Left colon (tissue), 2 donors: ENCODE measurements at regions not wholly inside any gene's neighbourhood (a gene's known extent, or its start where the extent isn't known, plus 50 kb on each side); places are given as distances from the start of the nearest gene placed in this dataset.
A peak's percentile ranks its signal among the peaks of the same experiment; 100 is the strongest.
"Not testable (repeated sequence)": the region's sequence is repeated elsewhere in the genome, so short reads cannot be mapped to it uniquely, and the experiment has no call there.

Experiments
- ATAC-seq: fragments of 200-7000 bp; cut with Tn5 transposase; one replicate; pipeline ENCODE4 v1.9.1; 2020; ENCODE audit warnings: mild to moderate bottlenecking, moderate library complexity
- DNase-seq, 2 donors: peaks; one replicate each; pipeline ENCODE4 v3.0.0-alpha.2; 2020
- intact Hi-C, 2 donors: fragments of 100-400 bp; cut with DNase I in 1 of 2; cut with micrococcal nuclease in 1 of 2; formaldehyde crosslinking; loops; one replicate each; pipeline versions ENCODE4 v1.11.2 to v1.14.0; 2022; cut with DNase I, micrococcal nuclease
- donor health status: DM: no; HTN: no; CAD: no.
- donor health status: DM: yes; HTN: yes; CAD: no.

DNA sequence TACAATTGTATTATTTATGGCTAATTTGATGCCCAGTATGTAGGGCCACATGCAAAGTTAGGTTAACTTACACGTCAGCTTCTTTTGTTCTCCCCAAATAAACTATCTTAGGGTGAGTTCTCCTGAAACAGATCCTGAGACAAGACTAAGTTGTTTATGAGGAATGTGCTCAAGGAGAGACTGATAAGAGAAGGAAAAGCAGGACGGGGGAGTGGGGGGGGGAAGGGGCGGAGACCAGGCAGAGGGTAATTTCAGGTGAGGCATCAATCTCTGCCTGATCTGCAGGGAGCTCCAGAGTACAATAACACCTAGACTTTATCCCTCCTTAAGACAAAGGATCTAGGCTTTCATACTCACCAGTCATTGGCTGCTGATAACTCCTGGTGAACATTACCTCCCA lies 220.6 kb upstream of the BTBD3 start:
- intact Hi-C loops = no loop called here
- no peak for DNase-seq
- ATAC-seq = peak; percentile 42

DNA sequence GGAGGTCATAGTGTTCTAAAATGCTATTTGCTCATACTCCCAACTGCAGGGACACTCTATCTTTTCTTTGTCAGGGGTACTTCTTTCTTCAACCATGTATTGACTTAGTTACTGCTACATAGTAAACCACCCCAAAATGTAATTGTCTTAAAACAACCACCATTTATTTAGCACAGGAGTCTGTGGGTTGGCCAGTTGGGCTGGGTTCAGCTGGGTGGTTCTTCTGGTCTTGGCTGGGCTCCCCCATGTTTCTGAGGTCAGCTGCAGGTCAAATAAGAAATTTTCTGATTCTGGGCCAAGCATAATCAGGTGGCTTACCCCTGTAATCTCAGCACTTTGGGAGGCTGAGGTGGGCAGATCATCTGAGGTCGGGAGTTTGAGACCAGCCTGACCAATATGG lies 220.0 kb upstream of the BTBD3 start:
- intact Hi-C loops = no loop called here
- no peak for ATAC-seq
- DNase-seq = no peak

DNA sequence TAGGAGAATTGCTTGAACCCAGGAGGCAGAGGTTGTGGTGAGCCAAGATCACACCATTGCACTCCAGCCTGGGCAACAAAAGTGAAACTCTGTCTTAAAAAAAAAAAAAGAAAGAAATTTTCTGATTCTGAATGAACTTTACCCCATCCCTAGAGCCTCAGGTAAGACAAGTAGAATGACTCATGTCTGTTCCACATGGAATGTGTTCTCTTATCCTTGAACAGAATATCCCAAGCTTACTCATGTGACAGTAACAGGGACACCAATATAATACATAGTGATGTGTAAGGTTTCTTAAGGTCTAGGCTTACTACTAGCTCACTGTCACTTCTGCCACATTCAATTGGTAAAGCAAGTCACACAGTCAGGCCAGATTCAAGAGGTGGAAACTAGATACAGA lies 219.6 kb upstream of the BTBD3 start:
- intact Hi-C loops = no loop called here
- ATAC-seq (peak; percentile 63), DNase-seq (no peak)

DNA sequence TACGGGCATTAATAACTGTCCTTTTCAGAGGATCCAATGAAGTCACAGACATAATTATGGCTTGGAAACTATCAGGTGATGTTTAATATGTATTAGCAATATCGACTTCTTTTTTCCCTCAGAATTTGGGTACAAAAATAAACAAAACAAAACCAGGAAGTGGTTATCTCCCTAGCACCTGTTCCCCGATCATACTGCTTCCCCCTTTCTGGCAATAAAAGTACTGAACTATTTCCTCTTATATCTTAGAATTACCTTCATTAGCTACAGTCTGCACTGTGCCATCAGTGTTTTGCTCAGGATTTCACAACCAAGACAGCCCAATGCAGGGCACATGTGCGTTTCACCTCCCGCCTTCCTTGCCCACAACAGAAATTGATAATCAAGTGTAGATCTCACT lies 216.9 kb upstream of the BTBD3 start:
- DNase-seq = no peak
- intact Hi-C loops = no loop called here
- ATAC-seq = no peak

DNA sequence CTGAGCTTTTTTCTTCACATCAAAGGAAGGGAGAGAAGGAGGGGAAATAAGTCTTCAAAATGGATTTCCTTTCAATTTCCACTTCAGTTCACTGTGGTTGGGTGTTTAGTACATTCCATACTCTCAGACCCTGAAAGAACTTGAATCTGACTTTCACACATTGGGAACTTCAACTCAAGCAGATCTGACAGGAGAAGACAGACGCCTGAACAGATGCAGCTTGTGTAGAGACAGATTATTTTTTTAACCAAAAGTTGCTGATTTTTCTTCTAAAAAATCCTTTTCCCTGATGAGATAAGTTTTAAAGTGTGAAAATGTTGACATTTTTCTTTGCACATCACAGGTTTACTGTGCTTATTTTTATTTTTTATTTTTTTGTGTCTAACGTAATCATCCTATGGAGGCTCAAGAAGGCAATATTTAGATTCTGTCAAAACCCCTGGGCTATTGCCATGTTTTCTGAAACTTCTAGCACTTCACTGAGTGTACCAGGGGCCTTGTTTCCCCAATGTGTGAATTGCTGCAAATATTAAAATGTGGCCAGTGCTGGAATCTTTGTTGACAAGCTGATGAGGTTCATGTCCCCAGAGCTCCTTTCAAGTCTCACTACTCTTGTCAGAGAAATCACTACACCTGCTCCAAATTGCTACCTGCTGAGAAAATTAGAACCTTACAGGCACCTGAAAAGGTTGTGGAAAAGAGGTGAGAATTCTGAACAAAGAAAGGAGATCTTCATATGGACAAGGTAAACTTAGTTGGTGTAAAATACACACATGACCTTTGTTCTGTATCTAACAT lies 214.8 kb upstream of the BTBD3 start:
- intact Hi-C loops = no loop called here
- ATAC-seq (no peak), DNase-seq (no peak)

DNA sequence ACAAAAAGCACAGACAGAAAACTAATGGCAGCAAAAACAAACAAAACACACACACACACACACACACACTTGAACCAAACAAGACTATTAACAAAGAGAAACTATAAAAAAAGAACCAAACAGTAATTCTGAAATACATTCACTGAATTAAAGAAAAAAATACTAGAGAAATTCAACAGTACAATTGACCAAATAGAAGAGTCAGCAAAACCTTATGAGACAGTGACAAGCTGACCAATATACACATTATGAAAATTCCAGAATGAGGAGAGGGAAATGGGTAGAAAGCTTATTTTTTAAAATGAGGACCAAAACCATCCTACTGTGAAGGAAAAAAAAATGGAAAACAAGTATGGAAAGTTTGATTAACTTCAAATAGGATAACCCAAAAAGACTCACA lies 212.2 kb upstream of the BTBD3 start:
- DNase-seq = no peak
- intact Hi-C loops = no loop called here
- ATAC-seq = no peak

DNA sequence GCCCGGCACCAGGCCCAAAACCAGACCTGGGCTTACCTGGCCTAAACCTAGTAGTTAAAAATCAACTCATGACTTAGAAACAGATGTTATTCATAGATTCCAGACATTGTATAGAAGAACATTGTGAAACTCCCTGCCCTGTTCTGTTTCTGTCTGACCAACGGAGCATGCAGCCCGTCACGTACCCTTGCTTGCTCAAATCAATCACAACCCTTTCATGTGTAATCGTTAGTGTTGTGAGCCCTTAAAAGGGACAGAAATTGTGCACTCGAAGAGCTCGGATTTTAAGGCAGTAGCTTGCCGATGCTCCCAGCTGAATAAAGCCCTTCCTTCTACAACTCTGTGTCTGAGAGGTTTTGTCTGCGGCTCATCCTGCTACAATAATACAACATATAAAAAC lies 209.5 kb upstream of the BTBD3 start:
- ATAC-seq, DNase-seq, intact Hi-C loops: not testable (repeated sequence)

DNA sequence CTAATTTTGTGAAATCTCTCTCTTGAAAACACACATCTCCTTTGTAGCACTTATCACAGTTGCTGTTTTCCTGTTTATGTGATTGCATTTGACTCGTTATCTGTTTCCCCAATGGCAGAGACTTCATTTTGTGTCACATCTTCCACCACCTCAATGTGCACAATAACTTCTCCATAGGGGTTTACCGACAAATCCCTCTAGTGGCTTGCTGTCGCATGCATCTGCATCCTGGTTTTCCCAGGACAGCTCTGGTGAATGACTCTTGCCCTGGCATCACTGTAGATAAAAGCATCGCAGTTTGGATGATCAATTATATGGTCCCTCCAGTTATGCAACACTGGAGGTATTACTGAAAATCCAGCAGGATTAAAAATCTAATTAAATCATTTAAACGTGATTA lies 206.5 kb upstream of the BTBD3 start:
- no peak for ATAC-seq
- no peak for DNase-seq
- intact Hi-C loops = no loop called here

DNA sequence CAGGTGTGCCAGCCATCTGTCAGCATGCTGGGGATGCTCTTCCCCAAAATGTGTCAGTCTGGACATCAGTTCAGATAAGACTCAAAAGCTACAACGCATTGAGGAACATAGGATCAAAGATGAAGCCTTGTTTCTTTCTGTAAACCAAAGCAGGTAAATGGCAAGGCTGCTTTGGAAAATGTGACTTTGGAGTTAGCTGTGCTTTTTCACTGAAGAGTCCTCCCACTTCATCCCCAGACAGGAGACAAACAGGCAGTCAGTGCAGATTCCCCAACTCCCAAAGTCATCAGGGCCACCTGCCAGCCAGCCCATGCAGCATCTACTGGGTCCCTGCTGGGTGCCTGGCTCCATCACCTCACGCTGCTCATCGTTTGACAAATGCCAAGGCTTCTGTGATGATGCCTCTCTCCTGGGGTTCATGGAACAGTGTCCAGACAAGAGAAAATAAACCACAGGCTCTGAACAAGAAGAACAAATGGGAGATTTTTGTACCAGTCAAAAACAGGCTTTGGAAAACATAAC lies 205.0 kb upstream of the BTBD3 start:
- no peak for ATAC-seq
- no peak for DNase-seq
- intact Hi-C loops = no loop called here

DNA sequence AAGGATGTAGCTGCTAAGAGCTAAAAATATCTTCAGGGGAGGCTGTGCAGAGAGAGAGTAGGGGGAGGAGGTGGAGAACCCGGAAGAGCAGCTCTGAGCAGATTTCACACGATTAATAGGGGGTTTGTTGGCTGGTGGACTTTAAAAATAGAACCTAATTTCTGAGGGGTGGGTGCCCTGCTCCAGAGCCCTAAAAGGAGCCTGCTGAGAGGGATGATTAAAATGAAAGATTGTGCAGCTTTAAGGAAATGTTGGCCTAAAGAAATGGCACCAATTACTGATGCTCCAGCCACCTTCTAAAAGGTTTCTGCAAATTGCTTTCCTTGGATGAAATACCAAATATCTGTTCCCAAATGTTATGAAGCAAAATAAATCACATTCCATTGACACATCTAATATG lies 202.8 kb upstream of the BTBD3 start:
- ATAC-seq (no peak), DNase-seq (no peak)
- intact Hi-C loops = no loop called here

DNA sequence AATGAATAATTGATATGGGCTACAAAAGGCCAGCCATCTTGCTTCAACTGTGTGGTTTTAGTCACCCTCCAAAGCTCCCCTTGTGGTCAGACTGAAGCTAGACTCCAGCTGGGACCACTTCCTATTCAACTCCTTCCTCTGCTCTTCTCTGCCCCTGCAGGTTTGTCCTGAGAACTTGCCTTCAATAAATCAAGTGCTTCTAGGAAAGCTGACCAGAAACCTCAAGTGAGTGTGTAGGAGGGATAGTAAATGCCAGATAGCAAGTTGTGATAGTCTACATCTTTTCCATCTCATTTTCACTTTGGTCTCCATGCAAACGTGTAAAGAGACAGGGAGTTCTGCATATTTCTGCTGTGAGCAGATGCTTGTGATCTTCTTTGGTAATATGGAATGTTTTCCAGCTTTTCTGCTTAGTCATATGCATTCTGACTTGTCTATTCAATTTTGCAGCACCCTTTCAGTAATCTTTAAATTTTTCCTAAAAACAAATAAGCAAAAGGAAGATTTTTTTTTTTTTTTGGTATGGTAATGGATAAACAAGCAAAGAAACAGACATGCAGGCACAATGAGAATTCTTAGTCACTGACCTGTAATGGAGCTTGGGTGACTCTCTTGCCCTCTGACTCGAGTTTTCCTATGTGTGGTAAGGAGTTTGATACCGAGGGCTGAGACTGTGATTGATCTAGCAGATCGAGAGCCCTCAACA lies 201.3 kb upstream of the BTBD3 start:
- intact Hi-C loops = no loop called here
- no peak for ATAC-seq
- DNase-seq = no peak

DNA sequence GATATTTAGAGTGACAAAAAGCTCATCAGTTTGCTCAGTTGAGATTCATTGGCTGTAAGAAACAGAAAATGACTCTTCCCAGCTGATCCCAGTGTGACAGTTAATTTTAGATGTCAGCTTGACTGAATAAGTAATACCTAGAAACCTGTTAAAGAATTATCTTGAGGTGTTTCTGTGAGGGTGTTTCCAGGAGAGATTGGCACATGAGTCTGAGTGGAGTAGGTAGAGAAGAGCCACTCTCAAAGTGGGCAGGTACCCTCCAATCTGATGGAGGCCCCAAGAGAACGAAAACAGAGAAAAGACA lies 200.8 kb upstream of the BTBD3 start:
- ATAC-seq (no peak), DNase-seq (no peak)
- intact Hi-C loops = no loop called here

DNA sequence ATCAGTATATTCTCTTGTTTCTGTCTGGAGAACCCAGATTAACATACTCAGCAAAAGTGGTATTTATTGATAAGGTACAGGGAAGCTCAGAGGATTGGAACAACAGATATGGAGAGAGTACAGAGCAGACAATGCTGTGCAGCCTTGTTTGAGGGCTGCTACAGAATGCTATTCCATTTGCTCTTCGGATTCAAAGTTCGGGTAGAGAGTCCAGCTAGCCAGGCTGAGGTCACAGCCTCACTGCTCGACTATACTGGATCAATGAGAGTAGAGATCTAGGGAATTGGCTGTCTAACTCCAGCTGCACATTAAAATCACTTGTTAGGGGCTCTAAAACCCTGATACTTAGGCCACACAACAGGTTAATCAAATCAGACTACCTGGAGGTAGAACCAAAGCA lies 200.1 kb upstream of the BTBD3 start:
- DNase-seq (no peak), ATAC-seq (no peak)
- intact Hi-C loops = no loop called here

DNA sequence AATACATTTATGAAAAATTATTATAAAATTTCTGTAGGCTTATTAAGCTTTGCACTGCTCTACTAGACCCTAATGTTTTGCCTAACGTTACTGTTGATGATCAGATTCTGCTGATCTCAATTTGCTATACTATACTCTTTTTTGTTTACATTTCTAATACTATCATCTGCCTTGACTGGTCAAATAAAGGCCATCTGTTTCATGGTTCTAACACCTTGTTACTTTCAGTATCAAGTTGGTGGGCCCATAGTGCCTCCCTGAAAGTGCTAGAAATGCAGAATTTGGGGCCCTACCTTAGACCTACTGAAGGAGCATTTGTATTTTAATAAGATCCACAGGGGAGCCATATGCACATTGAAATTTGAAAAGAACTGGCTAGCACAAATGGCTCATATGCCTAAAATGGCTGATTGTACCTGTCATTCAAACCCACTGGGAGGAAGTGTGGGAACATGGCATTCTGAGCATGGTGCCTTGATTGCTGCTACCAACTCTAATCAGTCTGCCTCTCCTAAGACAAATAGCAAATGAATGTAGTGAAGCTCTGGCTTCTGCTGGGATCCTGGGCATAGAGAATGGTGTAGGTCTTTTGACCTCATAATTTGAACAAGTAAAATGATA lies 199.1 kb upstream of the BTBD3 start:
- intact Hi-C loops = no loop called here
- DNase-seq (no peak), ATAC-seq (no peak)

DNA sequence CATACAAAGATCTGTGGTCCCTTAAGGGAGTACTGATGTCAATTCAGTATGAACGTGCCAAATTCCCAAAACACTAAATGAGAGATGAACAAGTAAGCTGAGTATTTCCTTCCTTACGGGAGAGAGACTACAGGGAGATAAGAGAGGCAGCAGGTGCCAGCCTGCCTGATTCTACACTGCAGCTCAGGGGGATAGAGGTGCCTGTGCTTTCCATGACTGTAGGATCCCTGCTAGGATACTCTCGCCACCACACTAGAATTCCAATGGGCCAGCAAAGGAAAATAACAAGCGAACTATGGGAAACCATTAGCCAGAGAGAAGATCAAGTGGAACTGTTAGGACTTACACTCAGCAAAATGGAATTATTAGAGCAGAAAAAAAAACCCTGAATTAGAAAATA lies 198.5 kb upstream of the BTBD3 start:
- ATAC-seq (no peak), DNase-seq (no peak)
- intact Hi-C loops = no loop called here

DNA sequence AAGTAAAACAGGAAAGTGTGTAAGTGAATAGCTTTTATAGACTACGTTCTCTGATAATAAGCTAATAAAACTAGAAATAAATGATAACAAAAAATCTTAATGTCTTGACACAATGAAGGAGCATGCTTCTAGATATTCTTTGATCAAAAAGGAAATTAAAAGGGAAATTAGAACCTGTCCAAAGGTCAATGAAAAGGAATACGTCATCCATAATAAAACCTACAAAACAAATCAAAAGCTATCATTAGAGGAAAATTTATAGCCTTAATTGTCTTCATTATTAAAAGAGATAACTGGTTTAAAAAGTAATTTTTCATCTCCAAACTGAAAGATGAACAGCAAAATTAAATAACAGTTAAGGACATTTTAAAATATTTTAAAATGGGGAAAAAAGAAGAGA lies 196.3 kb upstream of the BTBD3 start:
- DNase-seq (no peak), ATAC-seq (no peak)
- intact Hi-C loops = no loop called here

DNA sequence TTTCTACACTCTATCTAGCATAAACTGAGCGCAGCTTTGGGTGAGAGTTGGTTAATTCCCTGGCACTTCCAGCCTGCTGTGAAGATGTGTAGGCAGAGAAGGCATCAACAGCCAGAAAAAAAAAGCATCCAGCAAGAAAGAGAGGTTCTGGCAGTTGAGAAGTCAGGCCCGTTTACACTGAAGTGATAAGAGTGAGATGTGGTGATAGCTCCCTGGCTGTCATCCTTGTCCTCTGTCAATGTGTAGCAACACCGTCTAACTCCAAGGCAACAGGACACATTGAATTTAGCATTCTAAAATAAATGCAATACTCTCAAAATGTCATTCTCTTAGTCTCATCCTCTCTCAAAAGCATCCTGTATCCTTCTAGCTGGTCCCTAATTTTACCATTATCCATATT lies 193.6 kb upstream of the BTBD3 start:
- no peak for ATAC-seq
- DNase-seq = no peak
- intact Hi-C loops = no loop called here

DNA sequence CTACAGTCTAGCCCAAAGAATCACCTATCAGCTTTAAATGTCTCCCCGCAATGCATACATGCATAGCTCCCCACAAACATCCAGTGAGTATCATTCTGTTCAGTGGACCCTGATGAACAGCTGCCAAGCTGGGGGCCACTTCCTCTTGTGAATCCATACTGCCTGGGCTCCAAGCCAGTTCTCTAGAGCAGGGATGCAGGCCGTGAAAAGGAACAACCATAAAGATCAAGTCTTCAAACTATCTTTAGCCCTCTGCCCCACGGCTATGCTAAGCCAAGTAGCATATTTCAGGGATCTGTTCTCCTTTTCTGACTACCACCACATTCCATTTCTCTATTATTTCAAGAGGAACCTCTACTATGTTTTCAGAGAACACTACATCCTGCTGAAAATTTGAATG lies 191.7 kb upstream of the BTBD3 start:
- intact Hi-C loops = no loop called here
- ATAC-seq (no peak), DNase-seq (no peak)

DNA sequence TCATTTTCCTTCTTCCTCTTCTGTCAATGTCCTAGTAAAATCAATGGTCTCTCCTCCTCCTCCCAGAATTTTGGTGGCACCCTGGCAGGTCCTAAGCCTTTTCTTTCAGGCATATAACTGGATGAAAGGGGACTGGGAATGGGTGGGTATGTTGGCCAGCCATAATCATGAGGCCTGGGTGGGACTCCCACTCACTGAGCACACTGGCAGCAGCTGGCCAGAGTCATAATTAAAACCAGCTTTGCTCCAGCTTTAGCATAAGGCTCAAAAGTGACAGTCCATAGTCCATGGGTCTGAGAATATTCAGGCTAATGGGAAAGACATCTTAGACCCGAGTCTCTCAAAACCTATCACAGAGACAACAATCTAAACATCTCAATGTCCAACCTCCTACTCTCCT lies 190.0 kb upstream of the BTBD3 start:
- intact Hi-C loops = no loop called here
- ATAC-seq (no peak), DNase-seq (no peak)

DNA sequence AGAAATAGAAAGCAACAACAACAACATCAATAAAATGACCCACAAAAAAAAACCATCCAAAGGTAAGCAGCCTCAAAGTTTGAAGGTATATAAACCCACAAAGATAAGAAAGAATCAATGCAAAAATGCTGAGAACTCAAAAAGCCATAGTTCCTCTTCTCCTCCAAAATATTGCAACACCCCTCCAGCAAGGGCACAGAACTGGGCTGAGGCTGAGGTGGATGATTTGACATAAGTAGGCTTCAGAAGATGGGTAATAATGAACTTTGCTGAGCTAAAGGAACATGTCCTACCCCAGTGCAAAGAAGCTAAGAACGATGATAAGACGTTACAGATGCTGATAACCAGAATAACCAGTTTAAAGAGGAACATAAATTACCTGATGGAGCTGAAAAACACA lies 188.8 kb upstream of the BTBD3 start:
- ATAC-seq = no peak
- intact Hi-C loops = no loop called here
- DNase-seq = no peak
